ENCODE measurements at regions not wholly inside any gene's neighbourhood (a gene's known extent, or its start where the extent isn't known, plus 50 kb on each side); places are given as distances from the start of the nearest gene placed in this dataset.

DNA sequence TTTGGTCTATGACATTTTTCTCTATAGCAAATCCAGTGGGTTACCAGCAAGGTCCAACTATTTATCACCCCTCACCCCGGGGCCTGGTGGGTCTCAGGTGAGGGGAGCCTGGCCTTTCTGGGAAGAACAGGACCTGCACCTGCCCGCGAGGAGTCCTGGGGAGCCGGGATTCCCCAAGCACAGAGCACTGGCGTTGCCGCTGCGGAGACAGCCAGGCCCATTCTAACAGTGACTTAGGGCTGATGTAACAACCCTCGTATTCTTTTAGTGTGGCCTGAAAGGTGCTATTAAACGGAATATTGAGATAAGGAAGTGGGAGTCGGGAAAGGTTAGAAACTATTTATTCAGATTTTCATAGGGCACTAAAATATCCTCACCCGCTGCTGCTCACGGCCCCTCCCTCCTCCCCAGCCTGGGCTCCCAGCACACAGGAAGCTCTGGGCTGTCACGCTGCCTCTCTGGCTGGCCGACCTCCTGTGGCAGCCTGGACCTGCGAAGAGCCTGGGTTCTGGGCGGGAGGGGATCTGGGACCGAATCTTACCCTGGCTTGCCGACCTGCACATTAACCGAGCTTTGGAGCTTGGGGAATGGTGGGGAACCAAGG is 141.2 kb downstream of the MIAT start:
- Histone ChIP-seq H3K9me3 (ENCODE audit: control insufficient read depth, insufficient read depth, low read length) (no peaks in the 10 kb centered on the region), H3K4me3 (ENCODE audit: low read depth, low read length) (no peak overlapping the region), H3K36me3 (ENCODE audit: control insufficient read depth, insufficient read depth, low read length) (peaks cover 7% of the 10 kb centered on the region), H3K4me1 (ENCODE audit: control insufficient read depth, insufficient read depth, low read length) (peaks cover 13% of the 10 kb centered on the region), H3K27me3 (ENCODE audit: control insufficient read depth, insufficient read depth, low read length) (no peaks in the 10 kb centered on the region), H3K27ac (ENCODE audit: low read depth, low read length) (no peak overlapping the region)
- 73% methylated on average over 10 of the region's 19 CpGs for WGBS (ENCODE audit: insufficient coverage)
- DNase-seq (ENCODE audit: low read depth in 4 of 6, low spot score in 6 of 6) = no peak

DNA sequence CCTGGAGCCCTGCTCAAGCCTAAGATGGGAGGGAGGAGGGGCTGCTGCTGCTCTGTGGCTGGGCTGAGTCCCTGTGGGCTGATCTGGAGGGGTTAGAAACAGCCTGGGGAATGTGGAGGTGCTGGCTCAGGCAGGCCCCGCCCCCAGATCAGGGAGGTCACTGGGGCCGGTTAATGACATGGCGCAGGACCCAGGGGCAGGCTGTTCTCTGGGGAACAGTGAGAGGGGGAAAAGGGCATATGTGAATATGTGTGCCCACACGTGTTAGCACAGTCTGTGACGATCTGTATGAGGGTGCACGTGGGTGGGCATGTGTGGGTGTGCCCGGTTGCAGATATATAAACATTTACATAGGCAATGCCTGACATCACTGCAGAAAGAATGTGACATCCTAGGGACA is 143.5 kb downstream of the MIAT start:
- peaks cover 7% of the 10 kb centered on the region for H3K36me3 ChIP-seq (ENCODE audit: control insufficient read depth, insufficient read depth, low read length)
- peaks cover 4% of the 10 kb centered on the region for H3K27me3 ChIP-seq (ENCODE audit: control insufficient read depth, insufficient read depth, low read length)
- H3K9me3 ChIP-seq (ENCODE audit: control insufficient read depth, insufficient read depth, low read length) = no peaks in the 10 kb centered on the region
- WGBS (ENCODE audit: insufficient coverage) = 45% methylated on average over 3 of the region's 7 CpGs
- H3K4me3 ChIP-seq (ENCODE audit: low read depth, low read length) = no peak overlapping the region
- peak overlapping the region; percentile 50 for H3K27ac ChIP-seq (ENCODE audit: low read depth, low read length)
- peaks cover 23% of the 10 kb centered on the region for H3K4me1 ChIP-seq (ENCODE audit: control insufficient read depth, insufficient read depth, low read length)
- DNase-seq (ENCODE audit: low read depth in 4 of 6, low spot score in 6 of 6) = no peak

DNA sequence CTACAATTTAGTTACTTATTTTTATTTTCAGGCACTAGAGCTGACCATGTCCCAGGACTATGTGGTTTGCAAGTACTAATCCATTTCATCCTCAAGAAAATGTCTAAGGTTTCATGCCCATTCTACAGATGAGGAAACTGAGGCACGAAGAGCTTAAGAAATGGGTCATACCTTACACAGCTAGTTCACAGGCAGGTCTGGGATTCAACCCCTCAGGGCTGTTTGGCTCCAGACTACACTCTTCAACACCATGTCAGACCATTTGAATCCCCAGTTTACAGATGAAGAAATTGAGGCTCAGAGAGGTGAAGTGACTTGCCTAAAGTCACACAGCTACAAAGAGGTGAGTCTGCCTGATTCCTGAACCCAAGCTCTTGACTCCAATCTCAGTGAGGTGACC is 144.1 kb downstream of the MIAT start:
- Histone ChIP-seq H3K9me3 (ENCODE audit: control insufficient read depth, insufficient read depth, low read length) (no peaks in the 10 kb centered on the region), H3K27me3 (ENCODE audit: control insufficient read depth, insufficient read depth, low read length) (peaks cover 4% of the 10 kb centered on the region), H3K27ac (ENCODE audit: low read depth, low read length) (no peak overlapping the region), H3K36me3 (ENCODE audit: control insufficient read depth, insufficient read depth, low read length) (peaks cover 7% of the 10 kb centered on the region), H3K4me3 (ENCODE audit: low read depth, low read length) (no peak overlapping the region), H3K4me1 (ENCODE audit: control insufficient read depth, insufficient read depth, low read length) (peaks cover 20% of the 10 kb centered on the region)
- no peak for DNase-seq (ENCODE audit: low read depth in 4 of 6, low spot score in 6 of 6)
- 100% methylated on average over 1 of the region's 1 CpG for WGBS (ENCODE audit: insufficient coverage)

DNA sequence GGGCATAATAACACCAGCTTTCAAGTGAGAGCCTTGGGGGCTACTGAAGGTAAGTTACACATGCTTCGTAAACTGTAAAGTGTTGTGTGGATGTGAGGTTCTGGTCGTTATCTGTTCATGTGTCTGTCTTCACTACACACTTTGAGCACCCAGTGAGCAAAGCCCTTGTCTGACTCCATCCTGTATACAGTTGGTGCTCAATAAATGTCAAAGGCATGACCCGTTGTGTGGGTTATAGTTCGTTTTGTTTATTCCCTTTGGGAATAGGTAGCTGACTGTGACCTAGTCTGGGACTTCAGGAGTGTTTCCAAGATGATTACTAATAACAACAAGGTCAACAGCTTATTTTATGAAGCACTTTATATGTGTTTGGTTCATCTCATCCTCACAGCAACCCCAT is 146.9 kb downstream of the MIAT start:
- no peaks in the 10 kb centered on the region for H3K9me3 ChIP-seq (ENCODE audit: control insufficient read depth, insufficient read depth, low read length)
- H3K4me1 ChIP-seq (ENCODE audit: control insufficient read depth, insufficient read depth, low read length) = peaks cover 21% of the 10 kb centered on the region
- H3K4me3 ChIP-seq (ENCODE audit: low read depth, low read length) = no peak overlapping the region
- no peak overlapping the region for H3K27ac ChIP-seq (ENCODE audit: low read depth, low read length)
- WGBS (ENCODE audit: insufficient coverage) = no CpG with 5 or more reads among the region's 4 CpGs
- DNase-seq (ENCODE audit: low read depth in 4 of 6, low spot score in 6 of 6) = no peak
- H3K27me3 ChIP-seq (ENCODE audit: control insufficient read depth, insufficient read depth, low read length) = peaks cover 4% of the 10 kb centered on the region
- H3K36me3 ChIP-seq (ENCODE audit: control insufficient read depth, insufficient read depth, low read length) = no peaks in the 10 kb centered on the region

GRCh38 chr22:26804911-26805539 is 147.6 kb downstream of the MIAT start:
- Histone ChIP-seq H3K9me3 (ENCODE audit: control insufficient read depth, insufficient read depth, low read length) (no peaks in the 10 kb centered on the region), H3K4me3 (ENCODE audit: low read depth, low read length) (no peak overlapping the region), H3K27ac (ENCODE audit: low read depth, low read length) (no peak overlapping the region), H3K4me1 (ENCODE audit: control insufficient read depth, insufficient read depth, low read length) (peaks cover 21% of the 10 kb centered on the region), H3K27me3 (ENCODE audit: control insufficient read depth, insufficient read depth, low read length) (peaks cover 4% of the 10 kb centered on the region), H3K36me3 (ENCODE audit: control insufficient read depth, insufficient read depth, low read length) (no peaks in the 10 kb centered on the region)
- peak in 1 of 6 donors; percentile 53 for DNase-seq (ENCODE audit: low read depth in 4 of 6, low spot score in 6 of 6)
- WGBS (ENCODE audit: insufficient coverage) = 45% methylated on average over 11 of the region's 12 CpGs

DNA sequence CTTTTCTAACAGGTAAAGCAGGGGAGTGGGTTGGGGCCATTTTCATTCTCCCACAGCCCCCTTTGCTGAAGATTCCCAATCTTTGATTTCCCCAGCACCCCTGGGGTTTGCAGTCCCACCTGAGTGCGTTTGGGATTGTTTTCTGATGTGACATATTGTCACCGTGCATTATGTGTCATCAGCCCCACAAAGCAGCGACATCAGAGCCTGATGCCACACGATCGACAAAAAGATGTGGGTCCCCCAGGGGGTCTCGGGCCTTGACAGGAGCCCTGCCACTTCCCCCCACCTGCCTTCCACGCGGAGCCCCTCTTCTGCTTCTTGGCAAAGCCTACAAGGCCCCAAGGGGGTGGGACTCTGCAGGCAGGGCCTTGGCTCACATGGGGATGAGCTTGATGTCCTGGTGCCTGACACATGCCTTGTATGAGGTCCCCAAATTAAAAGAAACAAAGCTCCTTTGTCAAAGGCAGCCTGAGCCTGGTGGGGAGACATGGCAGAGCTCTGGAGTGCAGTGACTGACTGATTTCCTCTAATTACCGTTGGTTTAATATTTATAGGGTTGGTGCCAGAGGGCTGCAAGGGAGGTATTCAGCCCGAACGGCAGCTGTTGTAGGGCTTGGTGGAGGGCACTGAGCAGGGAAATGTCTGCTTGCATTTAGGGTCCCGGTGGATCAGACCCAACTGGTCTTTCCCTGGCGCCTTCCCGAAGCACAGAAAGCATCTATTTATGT is 149.2 kb downstream of the MIAT start:
- H3K27ac ChIP-seq (ENCODE audit: low read depth, low read length) = no peak overlapping the region
- no peak overlapping the region for H3K4me3 ChIP-seq (ENCODE audit: low read depth, low read length)
- H3K9me3 ChIP-seq (ENCODE audit: control insufficient read depth, insufficient read depth, low read length) = no peaks in the 10 kb centered on the region
- peaks cover 4% of the 10 kb centered on the region for H3K27me3 ChIP-seq (ENCODE audit: control insufficient read depth, insufficient read depth, low read length)
- DNase-seq (ENCODE audit: low read depth in 4 of 6, low spot score in 6 of 6) = peak in 2 of 6 donors; percentile 45 to 64
- 42% methylated on average over 14 of the region's 14 CpGs for WGBS (ENCODE audit: insufficient coverage)
- peaks cover 16% of the 10 kb centered on the region for H3K4me1 ChIP-seq (ENCODE audit: control insufficient read depth, insufficient read depth, low read length)
- H3K36me3 ChIP-seq (ENCODE audit: control insufficient read depth, insufficient read depth, low read length) = no peaks in the 10 kb centered on the region

DNA sequence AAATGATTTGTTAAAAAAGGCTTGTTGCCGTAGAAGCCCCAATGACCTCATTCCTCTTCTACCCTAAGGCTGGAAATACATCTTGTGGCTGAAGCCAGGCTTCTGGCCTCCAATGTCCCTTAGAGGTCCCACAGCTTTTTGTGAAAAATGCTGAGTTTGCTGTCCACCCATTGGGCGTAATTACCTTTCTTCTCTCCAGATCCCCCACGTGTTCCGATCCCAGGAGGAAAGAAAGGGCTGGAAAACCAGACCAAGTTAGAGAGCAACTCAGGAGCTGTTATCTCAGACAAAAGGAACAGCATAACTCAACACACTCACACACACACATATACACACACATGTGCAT is 154.2 kb downstream of the MIAT start:
- Histone ChIP-seq H3K36me3 (ENCODE audit: control insufficient read depth, insufficient read depth, low read length) (no peaks in the 10 kb centered on the region), H3K4me1 (ENCODE audit: control insufficient read depth, insufficient read depth, low read length) (peaks cover 3% of the 10 kb centered on the region), H3K27ac (ENCODE audit: low read depth, low read length) (no peak overlapping the region), H3K9me3 (ENCODE audit: control insufficient read depth, insufficient read depth, low read length) (no peaks in the 10 kb centered on the region), H3K27me3 (ENCODE audit: control insufficient read depth, insufficient read depth, low read length) (no peaks in the 10 kb centered on the region), H3K4me3 (ENCODE audit: low read depth, low read length) (no peak overlapping the region)
- no peak for DNase-seq (ENCODE audit: low read depth in 4 of 6, low spot score in 6 of 6)
- 92% methylated on average over 4 of the region's 4 CpGs for WGBS (ENCODE audit: insufficient coverage)

DNA sequence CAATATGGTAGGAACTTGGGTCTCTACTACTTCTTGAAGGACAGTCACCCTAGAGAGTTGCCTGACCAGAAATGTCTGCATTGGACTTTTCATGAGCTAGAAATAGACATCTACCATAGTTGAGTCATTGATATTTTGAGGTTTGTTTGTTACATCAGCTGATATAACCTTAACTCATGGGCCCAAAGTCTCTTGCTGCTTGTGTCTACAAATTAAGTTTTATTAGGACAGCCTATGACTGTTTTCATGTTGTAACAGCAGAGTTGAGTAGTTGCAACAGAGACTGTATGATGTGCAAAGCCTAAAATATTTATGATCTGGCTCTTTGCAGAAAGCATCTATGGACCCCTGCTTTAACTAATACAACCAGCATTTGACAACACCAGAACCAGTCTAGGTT is 155.3 kb downstream of the MIAT start:
- H3K27me3 ChIP-seq (ENCODE audit: control insufficient read depth, insufficient read depth, low read length) = no peaks in the 10 kb centered on the region
- no peaks in the 10 kb centered on the region for H3K4me1 ChIP-seq (ENCODE audit: control insufficient read depth, insufficient read depth, low read length)
- no peaks in the 10 kb centered on the region for H3K36me3 ChIP-seq (ENCODE audit: control insufficient read depth, insufficient read depth, low read length)
- no peak overlapping the region for H3K4me3 ChIP-seq (ENCODE audit: low read depth, low read length)
- no peaks in the 10 kb centered on the region for H3K9me3 ChIP-seq (ENCODE audit: control insufficient read depth, insufficient read depth, low read length)
- DNase-seq (ENCODE audit: low read depth in 4 of 6, low spot score in 6 of 6) = no peak
- no peak overlapping the region for H3K27ac ChIP-seq (ENCODE audit: low read depth, low read length)

- Histone ChIP-seq H3K4me1 (ENCODE audit: control insufficient read depth, insufficient read depth, low read length) (no peaks in the 10 kb centered on the region), H3K27ac (ENCODE audit: low read depth, low read length) (no peak overlapping the region), H3K9me3 (ENCODE audit: control insufficient read depth, insufficient read depth, low read length) (peaks cover 5% of the 10 kb centered on the region), H3K27me3 (ENCODE audit: control insufficient read depth, insufficient read depth, low read length) (no peaks in the 10 kb centered on the region), H3K36me3 (ENCODE audit: control insufficient read depth, insufficient read depth, low read length) (no peaks in the 10 kb centered on the region), H3K4me3 (ENCODE audit: low read depth, low read length) (no peak overlapping the region)
- WGBS (ENCODE audit: insufficient coverage) = no CpG with 5 or more reads among the region's 4 CpGs
- peak in 1 of 6 donors; percentile 23 for DNase-seq (ENCODE audit: low read depth in 4 of 6, low spot score in 6 of 6)
These were observed 159.3 kb downstream of the MIAT start for GRCh38 chr22:26816726-26817125.

DNA sequence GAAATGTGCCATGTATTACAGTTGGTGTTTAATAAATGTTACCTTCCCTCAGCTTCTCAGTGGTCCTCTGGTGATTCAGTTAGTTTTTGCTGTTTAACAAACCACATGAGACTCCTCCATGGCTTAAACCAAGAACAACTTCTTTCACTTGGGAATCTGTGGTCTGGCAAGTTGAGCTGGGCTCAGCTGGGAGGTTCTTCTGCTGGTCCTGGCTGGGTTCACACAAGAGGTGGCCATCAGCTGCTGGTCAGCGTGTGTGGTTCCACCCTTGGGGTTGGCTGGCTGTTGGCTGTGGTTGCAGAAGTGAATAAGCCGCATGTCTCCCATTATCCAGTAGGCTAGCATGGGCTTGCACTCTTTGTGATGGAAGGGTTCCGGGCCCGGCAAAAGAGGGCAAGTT is 160.5 kb downstream of the MIAT start:
- H3K27ac ChIP-seq (ENCODE audit: low read depth, low read length) = no peak overlapping the region
- no peak for DNase-seq (ENCODE audit: low read depth in 4 of 6, low spot score in 6 of 6)
- no peaks in the 10 kb centered on the region for H3K4me1 ChIP-seq (ENCODE audit: control insufficient read depth, insufficient read depth, low read length)
- no peaks in the 10 kb centered on the region for H3K27me3 ChIP-seq (ENCODE audit: control insufficient read depth, insufficient read depth, low read length)
- H3K4me3 ChIP-seq (ENCODE audit: low read depth, low read length) = no peak overlapping the region
- H3K9me3 ChIP-seq (ENCODE audit: control insufficient read depth, insufficient read depth, low read length) = peaks cover 5% of the 10 kb centered on the region
- 48% methylated on average over 3 of the region's 4 CpGs for WGBS (ENCODE audit: insufficient coverage)
- H3K36me3 ChIP-seq (ENCODE audit: control insufficient read depth, insufficient read depth, low read length) = no peaks in the 10 kb centered on the region

Measured in spinal cord (tissue), 9 donors.